Ishikawa (cell line): ENCODE measurements at regions not wholly inside any gene's neighbourhood (a gene's known extent, or its start where the extent isn't known, plus 50 kb on each side); places are given as distances from the start of the nearest gene placed in this dataset.

Experiments
- CEBPB ChIP-seq: IDR thresholded peaks from 2 replicates; pipeline ENCODE4 v1.6.1; 2012
- CREB1 ChIP-seq: IDR thresholded peaks from 2 replicates; pipeline ENCODE4 v1.6.1; 2012; ENCODE audit warnings: low read depth
- EGR1 ChIP-seq: IDR thresholded peaks from 2 replicates; pipeline ENCODE4 v1.6.1; 2012
- EP300 ChIP-seq: IDR thresholded peaks from 2 replicates; pipeline ENCODE4 v1.6.1; 2012; ENCODE audit warnings: borderline replicate concordance
- FOXM1 ChIP-seq: IDR thresholded peaks from 2 replicates; pipeline ENCODE4 v1.6.1; 2012; ENCODE audit warnings: low read depth, borderline replicate concordance
- NFIC ChIP-seq: IDR thresholded peaks from 2 replicates; pipeline ENCODE4 v1.6.1; 2012
- RAD21 ChIP-seq: IDR thresholded peaks from 2 replicates; pipeline ENCODE4 v1.6.1; 2012; ENCODE audit warnings: low read depth
- TAF1 ChIP-seq: IDR thresholded peaks from 2 replicates; pipeline ENCODE4 v1.6.1; 2012; ENCODE audit warnings: low read depth, mild to moderate bottlenecking
- TCF12 ChIP-seq: IDR thresholded peaks from 2 replicates; pipeline ENCODE4 v1.6.1; 2012; ENCODE audit warnings: low read depth
- TEAD4 ChIP-seq: IDR thresholded peaks from 2 replicates; pipeline ENCODE4 v1.6.1; 2012
- YY1 ChIP-seq: IDR thresholded peaks from 2 replicates; pipeline ENCODE4 v1.6.1; 2012; ENCODE audit warnings: low read depth
- ZBTB7A ChIP-seq: IDR thresholded peaks from 2 replicates; pipeline ENCODE4 v1.6.1; 2012; ENCODE audit warnings: low read depth
- TF ChIP-seq, protein P1 (sequence below): IDR thresholded peaks from 2 replicates; pipeline ENCODE4 v1.6.1; 2012
- TF ChIP-seq, protein P2 (sequence below): IDR thresholded peaks from 2 replicates; pipeline ENCODE4 v1.6.1; 2012
- TF ChIP-seq, protein P3 (sequence below): IDR thresholded peaks from 2 replicates; pipeline ENCODE4 v1.6.1; 2012; ENCODE audit warnings: low read depth, mild to moderate bottlenecking

DNA sequence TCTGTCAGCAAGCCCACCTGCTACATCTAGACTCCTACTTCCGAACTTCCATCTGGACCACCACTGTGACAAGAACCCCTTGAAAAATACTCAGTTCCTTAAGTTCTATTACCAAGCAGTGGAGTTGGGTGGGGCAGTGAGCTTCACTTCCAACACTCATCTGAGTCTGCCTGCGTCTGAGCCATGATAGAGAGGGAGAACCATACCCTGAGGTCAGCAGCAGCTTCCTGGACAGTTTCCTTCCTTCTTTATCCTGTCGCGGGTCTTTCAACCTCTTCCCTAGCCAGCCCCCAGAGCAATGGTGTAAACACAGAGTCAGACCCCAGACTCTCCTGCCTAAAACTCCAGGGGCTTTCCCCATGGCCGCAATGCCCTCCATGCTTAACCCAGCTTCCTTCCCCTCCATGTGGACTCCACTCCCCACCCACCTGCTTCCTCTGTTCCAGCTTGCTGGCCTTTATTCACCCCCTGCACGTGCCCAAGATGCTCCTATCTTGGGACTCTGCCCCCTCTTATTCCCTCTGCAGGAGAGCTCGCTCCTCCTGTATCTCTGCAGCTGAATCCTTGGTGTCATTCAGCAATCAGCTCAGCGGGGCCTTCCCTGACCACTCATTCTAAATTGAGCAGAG lies 211.2 kb downstream of the SHQ1 start:
- TF ChIP-seq EP300, result no peak
- TF ChIP-seq TAF1, result no peak
- TF ChIP-seq, protein P1, sequence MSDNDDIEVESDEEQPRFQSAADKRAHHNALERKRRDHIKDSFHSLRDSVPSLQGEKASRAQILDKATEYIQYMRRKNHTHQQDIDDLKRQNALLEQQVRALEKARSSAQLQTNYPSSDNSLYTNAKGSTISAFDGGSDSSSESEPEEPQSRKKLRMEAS, result no peak
- no peak for TF ChIP-seq TCF12
- TF ChIP-seq, protein P2, sequence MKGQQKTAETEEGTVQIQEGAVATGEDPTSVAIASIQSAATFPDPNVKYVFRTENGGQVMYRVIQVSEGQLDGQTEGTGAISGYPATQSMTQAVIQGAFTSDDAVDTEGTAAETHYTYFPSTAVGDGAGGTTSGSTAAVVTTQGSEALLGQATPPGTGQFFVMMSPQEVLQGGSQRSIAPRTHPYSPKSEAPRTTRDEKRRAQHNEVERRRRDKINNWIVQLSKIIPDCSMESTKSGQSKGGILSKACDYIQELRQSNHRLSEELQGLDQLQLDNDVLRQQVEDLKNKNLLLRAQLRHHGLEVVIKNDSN, result no peak
- TF ChIP-seq YY1, result no peak
- no peak for TF ChIP-seq RAD21
- no peak for TF ChIP-seq TEAD4
- no peak for TF ChIP-seq EGR1
- no peak for TF ChIP-seq FOXM1
- no peak for TF ChIP-seq CEBPB

DNA sequence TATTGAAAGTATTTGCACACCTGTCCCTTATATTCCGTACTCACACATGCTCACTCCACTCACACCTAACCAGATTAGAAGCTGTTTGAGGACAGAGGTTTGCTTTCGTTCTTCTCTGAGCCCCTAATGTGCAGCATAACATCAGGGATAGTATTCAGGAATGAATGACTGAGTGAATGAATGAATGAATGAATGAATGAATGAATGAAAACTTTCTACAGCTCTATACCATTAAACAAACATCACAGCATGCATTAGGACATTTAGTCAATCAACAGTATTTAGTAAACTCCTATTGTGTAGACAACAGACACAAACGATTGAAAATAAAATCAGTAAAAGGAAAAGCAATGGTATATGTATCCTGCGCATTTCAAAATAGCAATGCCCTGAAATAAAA lies 212.7 kb downstream of the SHQ1 start:
- TF ChIP-seq YY1 (no peak), EP300 (no peak), CEBPB (no peak), EGR1 (no peak), TAF1 (no peak)
- TF ChIP-seq, protein P3, sequence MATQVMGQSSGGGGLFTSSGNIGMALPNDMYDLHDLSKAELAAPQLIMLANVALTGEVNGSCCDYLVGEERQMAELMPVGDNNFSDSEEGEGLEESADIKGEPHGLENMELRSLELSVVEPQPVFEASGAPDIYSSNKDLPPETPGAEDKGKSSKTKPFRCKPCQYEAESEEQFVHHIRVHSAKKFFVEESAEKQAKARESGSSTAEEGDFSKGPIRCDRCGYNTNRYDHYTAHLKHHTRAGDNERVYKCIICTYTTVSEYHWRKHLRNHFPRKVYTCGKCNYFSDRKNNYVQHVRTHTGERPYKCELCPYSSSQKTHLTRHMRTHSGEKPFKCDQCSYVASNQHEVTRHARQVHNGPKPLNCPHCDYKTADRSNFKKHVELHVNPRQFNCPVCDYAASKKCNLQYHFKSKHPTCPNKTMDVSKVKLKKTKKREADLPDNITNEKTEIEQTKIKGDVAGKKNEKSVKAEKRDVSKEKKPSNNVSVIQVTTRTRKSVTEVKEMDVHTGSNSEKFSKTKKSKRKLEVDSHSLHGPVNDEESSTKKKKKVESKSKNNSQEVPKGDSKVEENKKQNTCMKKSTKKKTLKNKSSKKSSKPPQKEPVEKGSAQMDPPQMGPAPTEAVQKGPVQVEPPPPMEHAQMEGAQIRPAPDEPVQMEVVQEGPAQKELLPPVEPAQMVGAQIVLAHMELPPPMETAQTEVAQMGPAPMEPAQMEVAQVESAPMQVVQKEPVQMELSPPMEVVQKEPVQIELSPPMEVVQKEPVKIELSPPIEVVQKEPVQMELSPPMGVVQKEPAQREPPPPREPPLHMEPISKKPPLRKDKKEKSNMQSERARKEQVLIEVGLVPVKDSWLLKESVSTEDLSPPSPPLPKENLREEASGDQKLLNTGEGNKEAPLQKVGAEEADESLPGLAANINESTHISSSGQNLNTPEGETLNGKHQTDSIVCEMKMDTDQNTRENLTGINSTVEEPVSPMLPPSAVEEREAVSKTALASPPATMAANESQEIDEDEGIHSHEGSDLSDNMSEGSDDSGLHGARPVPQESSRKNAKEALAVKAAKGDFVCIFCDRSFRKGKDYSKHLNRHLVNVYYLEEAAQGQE, result no peak

DNA sequence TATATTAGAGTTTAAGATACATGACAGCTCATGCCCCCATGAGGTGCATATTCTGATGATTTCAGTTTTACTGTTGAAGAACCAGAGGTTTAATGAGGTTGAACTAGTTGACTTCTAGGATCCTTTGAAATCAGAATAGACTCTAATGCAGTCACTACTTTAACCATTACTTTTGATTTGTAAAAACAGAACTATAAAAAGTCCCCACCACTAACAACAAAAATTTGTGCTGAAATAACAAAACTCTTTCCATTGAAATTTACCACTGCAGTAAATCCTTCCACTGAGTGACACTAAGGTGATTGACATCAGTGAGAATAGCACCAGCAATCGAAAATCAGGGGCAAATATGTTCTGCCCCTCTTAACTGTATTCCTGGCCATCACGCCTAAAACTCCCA lies 214.1 kb downstream of the SHQ1 start:
- no peak for TF ChIP-seq NFIC

DNA sequence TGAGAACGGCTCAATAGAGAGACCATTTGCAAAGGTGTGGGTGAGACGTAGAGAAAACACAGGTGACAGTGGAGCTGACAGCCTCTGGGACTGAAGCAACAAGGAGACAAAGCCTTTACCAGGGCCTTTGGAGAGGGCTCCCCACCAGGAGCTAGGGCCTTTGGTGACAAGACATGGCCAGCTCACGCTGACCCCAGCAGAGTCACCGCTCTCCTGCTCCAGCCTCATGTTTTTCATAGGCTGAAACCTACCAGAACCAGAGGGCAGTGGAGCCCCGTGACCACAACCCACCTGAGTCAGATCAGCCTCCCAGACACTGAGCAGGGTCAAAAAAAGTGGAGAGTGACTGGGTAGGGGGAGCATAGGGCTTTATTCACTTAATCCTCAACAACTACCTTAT lies 214.7 kb downstream of the SHQ1 start:
- TF ChIP-seq YY1 (no peak), EGR1 (no peak), TAF1 (no peak), TEAD4 (no peak), EP300 (no peak), TCF12 (no peak), FOXM1 (no peak), CREB1 (no peak), NFIC (no peak)
- TF ChIP-seq, protein P1, result no peak
- TF ChIP-seq, protein P3, result no peak
- TF ChIP-seq, protein P2, result no peak

DNA sequence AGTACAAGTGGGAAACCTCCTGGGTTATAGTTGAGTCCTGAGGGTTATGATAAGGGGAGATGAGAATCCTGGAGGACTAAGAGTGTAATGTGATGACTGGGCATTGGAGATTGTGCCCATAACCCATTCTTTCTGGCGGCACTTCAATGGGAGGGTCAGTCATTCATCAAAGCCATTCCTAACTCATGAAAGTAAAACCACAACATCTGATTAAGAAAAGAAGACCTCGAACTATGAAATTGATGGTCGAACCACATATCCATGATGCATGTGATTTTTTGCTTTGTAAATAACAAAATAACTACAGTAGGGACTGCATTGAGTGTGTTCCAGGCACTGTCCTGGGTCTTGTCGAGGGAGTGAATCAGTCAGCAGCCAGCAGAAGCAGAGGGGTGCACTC lies 215.1 kb downstream of the SHQ1 start:
- TF ChIP-seq NFIC, result no peak
- no peak for TF ChIP-seq CREB1
- no peak for TF ChIP-seq EGR1
- TF ChIP-seq CEBPB, result no peak
- no peak for TF ChIP-seq EP300
- no peak for TF ChIP-seq TEAD4
- no peak for TF ChIP-seq TCF12
- no peak for TF ChIP-seq FOXM1
- TF ChIP-seq, protein P3, result no peak
- TF ChIP-seq RAD21, result no peak
- TF ChIP-seq TAF1, result no peak
- TF ChIP-seq, protein P2, result no peak
- no peak for TF ChIP-seq ZBTB7A
- TF ChIP-seq, protein P1, result no peak
- no peak for TF ChIP-seq YY1
